Fibroblast of mammary gland (primary cell): ENCODE measurements at regions not wholly inside any gene's neighbourhood (a gene's known extent, or its start where the extent isn't known, plus 50 kb on each side); places are given as distances from the start of the nearest gene placed in this dataset.

Source experiments
- DNase-seq: peaks from one replicate; pipeline ENCODE4 v3.0.0-alpha.2; 2010; ENCODE audit warnings: low read depth
- H3K4me3 ChIP-seq: 2 replicates; pipeline ENCODE4 v1.5.1; 2011; ENCODE audit warnings: low read depth, mild to moderate bottlenecking, low read length, moderate library complexity; ENCODE audit not compliant: control insufficient read depth
- TF ChIP-seq, protein P1 (sequence below): conservative IDR thresholded peaks from 2 replicates; pipeline ENCODE4 v1.5.1; 2011; ENCODE audit warnings: low read depth, low read length, inconsistent platforms; ENCODE audit not compliant: control insufficient read depth, insufficient read depth

- no peak overlapping the region for H3K4me3 ChIP-seq
- DNase-seq, result no peak
- TF ChIP-seq, protein P1, sequence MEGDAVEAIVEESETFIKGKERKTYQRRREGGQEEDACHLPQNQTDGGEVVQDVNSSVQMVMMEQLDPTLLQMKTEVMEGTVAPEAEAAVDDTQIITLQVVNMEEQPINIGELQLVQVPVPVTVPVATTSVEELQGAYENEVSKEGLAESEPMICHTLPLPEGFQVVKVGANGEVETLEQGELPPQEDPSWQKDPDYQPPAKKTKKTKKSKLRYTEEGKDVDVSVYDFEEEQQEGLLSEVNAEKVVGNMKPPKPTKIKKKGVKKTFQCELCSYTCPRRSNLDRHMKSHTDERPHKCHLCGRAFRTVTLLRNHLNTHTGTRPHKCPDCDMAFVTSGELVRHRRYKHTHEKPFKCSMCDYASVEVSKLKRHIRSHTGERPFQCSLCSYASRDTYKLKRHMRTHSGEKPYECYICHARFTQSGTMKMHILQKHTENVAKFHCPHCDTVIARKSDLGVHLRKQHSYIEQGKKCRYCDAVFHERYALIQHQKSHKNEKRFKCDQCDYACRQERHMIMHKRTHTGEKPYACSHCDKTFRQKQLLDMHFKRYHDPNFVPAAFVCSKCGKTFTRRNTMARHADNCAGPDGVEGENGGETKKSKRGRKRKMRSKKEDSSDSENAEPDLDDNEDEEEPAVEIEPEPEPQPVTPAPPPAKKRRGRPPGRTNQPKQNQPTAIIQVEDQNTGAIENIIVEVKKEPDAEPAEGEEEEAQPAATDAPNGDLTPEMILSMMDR, result no peak
Observed at GRCh38 chr15:93474728-93475127, 385.7 kb upstream of the RGMA start.

GRCh38 chr15:93469994-93470393 is 381.0 kb upstream of the RGMA start:
- no peak overlapping the region for H3K4me3 ChIP-seq
- DNase-seq, result no peak
- TF ChIP-seq, protein P1, result no peak

DNA sequence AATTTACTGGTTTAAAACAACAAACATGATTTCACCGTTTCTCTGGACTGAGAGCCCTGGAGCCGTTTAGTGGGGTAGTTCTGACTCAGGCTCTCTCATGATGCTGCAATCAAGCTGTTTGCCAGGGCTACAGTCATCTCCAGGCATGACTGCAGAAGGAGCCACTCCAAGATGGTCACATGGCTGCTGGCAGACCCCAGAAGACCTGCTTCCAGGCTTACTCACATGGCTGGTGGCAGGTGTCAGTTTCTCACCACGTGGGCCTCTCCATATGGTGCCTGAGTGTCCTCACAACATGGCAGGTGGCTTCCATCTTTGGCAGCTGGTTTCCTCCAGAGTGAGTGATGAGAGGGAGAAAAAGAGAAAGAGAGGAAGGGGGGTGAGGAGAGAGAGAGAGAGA is 378.3 kb upstream of the RGMA start:
- TF ChIP-seq, protein P1, result no peak

DNA sequence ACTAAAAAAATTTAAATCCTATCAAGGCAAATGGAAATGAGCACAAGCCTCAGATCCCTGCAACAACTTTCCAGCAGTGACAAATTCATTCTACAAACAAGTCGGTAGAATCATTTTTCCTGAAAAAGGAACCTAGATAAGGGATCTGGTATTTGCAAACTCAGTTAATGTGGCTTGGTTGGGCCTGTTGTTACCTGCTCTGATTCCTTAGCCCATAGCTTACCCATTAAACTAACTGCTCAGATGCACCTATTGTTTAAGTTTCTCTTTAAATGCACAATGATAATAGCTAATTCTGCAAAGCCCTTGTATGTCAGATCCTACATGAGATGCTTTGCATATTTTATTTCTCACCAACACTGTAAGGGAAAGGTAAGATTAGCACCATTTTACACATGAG is 377.4 kb upstream of the RGMA start:
- TF ChIP-seq, protein P1, result no peak
- no peak overlapping the region for H3K4me3 ChIP-seq
- DNase-seq, result no peak

More for the DNA sequence above, 378.3 kb upstream of the RGMA start:
- H3K4me3 ChIP-seq, result no peak overlapping the region
- peak; percentile 68 for DNase-seq

- no peak overlapping the region for H3K4me3 ChIP-seq
- TF ChIP-seq, protein P1, result no peak
- DNase-seq, result no peak
Observed at GRCh38 chr15:93462690-93463089, 373.7 kb upstream of the RGMA start.

- H3K4me3 ChIP-seq, result no peak overlapping the region
Observed at GRCh38 chr15:93460717-93461116, 371.7 kb upstream of the RGMA start.

More at GRCh38 chr15:93460717-93461116, 371.7 kb upstream of the RGMA start:
- TF ChIP-seq, protein P1, result no peak
- DNase-seq, result no peak
